Cardiac fibroblast (primary cell): ENCODE measurements at regions not wholly inside any gene's neighbourhood (a gene's known extent, or its start where the extent isn't known, plus 50 kb on each side); places are given as distances from the start of the nearest gene placed in this dataset.

Source experiments
- DNase-seq, 2 donors: peaks; one replicate each; pipeline versions ENCODE4 v3.0.0 to v3.0.0-alpha.2; 2010; ENCODE audit warnings: low read depth in 2 of 2
- H3K4me3 ChIP-seq, 2 donors: replicated peaks in 1 of 2; 1 replicate in 1 of 2; 2 replicates in 1 of 2; pipeline ENCODE4 v1.5.1; 2011; ENCODE audit warnings: low read depth in 2 of 2, low read length in 2 of 2, mild to moderate bottlenecking in 2 of 2, moderate library complexity in 1 of 2
- CTCF ChIP-seq: IDR thresholded peaks from one replicate; pipeline ENCODE4 v1.5.1; 2011; ENCODE audit warnings: low read depth, mild to moderate bottlenecking, low read length, inconsistent platforms

- DNase-seq: no peak
- no peak for TF ChIP-seq CTCF
- H3K4me3 ChIP-seq: no peak overlapping the region
These were observed 119.4 kb upstream of the ACO1 start for GRCh38 chr9:32265037-32265436.

GRCh38 chr9:32278991-32279390 lies 105.5 kb upstream of the ACO1 start:
- TF ChIP-seq CTCF: no peak
- no peak overlapping the region for H3K4me3 ChIP-seq
- no peak for DNase-seq

- TF ChIP-seq CTCF: no peak
- H3K4me3 ChIP-seq: no peak overlapping the region
- DNase-seq: no peak
These were observed 94.7 kb upstream of the ACO1 start for GRCh38 chr9:32289756-32290155.

GRCh38 chr9:32291370-32291769 lies 93.1 kb upstream of the ACO1 start:
- TF ChIP-seq CTCF: no peak
- no peak for DNase-seq

GRCh38 chr9:32292611-32293010 lies 91.8 kb upstream of the ACO1 start:
- H3K4me3 ChIP-seq: no peak overlapping the region
- DNase-seq: no peak
- TF ChIP-seq CTCF: no peak

More at GRCh38 chr9:32291370-32291769, 93.1 kb upstream of the ACO1 start:
- no peak overlapping the region for H3K4me3 ChIP-seq

- no peak for TF ChIP-seq CTCF
- H3K4me3 ChIP-seq: no peak overlapping the region
- no peak for DNase-seq
These were observed 91.4 kb upstream of the ACO1 start for GRCh38 chr9:32293091-32293490.

- no peak overlapping the region for H3K4me3 ChIP-seq
- TF ChIP-seq CTCF: no peak
- DNase-seq: no peak
These were observed 90.3 kb upstream of the ACO1 start for GRCh38 chr9:32294106-32294505.
